ENCODE measurements at regions not wholly inside any gene's neighbourhood (a gene's known extent, or its start where the extent isn't known, plus 50 kb on each side); places are given as distances from the start of the nearest gene placed in this dataset.

DNA sequence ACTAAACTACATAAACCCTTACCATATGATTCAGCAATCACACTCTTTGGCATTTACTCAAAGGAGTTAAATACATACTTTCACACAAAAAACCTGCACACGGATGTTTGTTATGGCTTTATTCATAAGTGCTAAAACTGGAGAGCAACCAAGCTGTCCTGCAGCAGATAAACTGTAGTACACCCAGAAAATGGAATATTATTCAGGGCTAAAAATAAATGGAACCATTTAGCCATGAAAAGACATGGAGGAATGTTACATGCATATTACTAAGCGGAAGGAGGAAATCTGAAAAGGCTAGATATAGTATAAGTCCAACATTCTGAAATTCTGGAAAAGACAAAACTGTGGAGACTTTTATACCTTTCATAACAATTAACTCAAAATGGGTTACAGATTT is 73.6 kb upstream of the PHACTR3 start:
- no peak overlapping the region for H3K27ac ChIP-seq (ENCODE audit: insufficient read length, low read depth, low read length)
- H3K18ac ChIP-seq (ENCODE audit: insufficient read length, low read depth, low read length): no peak overlapping the region
- no peak overlapping the region for H2AK5ac ChIP-seq (ENCODE audit: insufficient read length, low read length)
- H3K4me2 ChIP-seq (ENCODE audit: insufficient read depth, insufficient read length, low read length): no peak overlapping the region
- TF ChIP-seq, protein P1, sequence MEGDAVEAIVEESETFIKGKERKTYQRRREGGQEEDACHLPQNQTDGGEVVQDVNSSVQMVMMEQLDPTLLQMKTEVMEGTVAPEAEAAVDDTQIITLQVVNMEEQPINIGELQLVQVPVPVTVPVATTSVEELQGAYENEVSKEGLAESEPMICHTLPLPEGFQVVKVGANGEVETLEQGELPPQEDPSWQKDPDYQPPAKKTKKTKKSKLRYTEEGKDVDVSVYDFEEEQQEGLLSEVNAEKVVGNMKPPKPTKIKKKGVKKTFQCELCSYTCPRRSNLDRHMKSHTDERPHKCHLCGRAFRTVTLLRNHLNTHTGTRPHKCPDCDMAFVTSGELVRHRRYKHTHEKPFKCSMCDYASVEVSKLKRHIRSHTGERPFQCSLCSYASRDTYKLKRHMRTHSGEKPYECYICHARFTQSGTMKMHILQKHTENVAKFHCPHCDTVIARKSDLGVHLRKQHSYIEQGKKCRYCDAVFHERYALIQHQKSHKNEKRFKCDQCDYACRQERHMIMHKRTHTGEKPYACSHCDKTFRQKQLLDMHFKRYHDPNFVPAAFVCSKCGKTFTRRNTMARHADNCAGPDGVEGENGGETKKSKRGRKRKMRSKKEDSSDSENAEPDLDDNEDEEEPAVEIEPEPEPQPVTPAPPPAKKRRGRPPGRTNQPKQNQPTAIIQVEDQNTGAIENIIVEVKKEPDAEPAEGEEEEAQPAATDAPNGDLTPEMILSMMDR (conservative IDR thresholded peaks at IDR 0.05): no peak
- no peak overlapping the region for H3K56ac ChIP-seq (ENCODE audit: insufficient read length, low read depth, low read length)
- no peak overlapping the region for H4K5ac ChIP-seq (ENCODE audit: insufficient read length, low read depth, low read length)
- H3K4me3 Mint-ChIP-seq: no peak overlapping the region
- no peak overlapping the region for H4K91ac ChIP-seq (ENCODE audit: insufficient read length, low read depth, low read length)
- peaks cover 52% of the 10 kb centered on the region for H3K27me3 Mint-ChIP-seq (ENCODE audit: low read depth)
- no peak overlapping the region for H2AFZ ChIP-seq (ENCODE audit: low read length)
- H3K4ac ChIP-seq (ENCODE audit: low read depth, low read length): no peak overlapping the region
- no peak overlapping the region for H3T11ph ChIP-seq (ENCODE audit: low read length)
- H3K9me3 ChIP-seq (ENCODE audit: control insufficient read depth, low read depth, low read length): no peaks in the 10 kb centered on the region
- H3K23me2 ChIP-seq (ENCODE audit: insufficient read length, low read depth, low read length, poor library complexity, severe bottlenecking): no peaks in the 10 kb centered on the region
- H2BK12ac ChIP-seq (ENCODE audit: insufficient read length, low read depth, low read length): no peak overlapping the region
- no peak overlapping the region for H2BK5ac ChIP-seq (ENCODE audit: insufficient read length, low read length)
- H4K20me1 ChIP-seq (ENCODE audit: control insufficient read depth, insufficient read depth, insufficient read length): no peaks in the 10 kb centered on the region
- H3K27ac Mint-ChIP-seq: no peak overlapping the region
- H3K79me2 ChIP-seq (ENCODE audit: insufficient read depth, low read length): no peaks in the 10 kb centered on the region
- no peak overlapping the region for H2BK15ac ChIP-seq (ENCODE audit: low read depth, low read length)
- H3K9me3 Mint-ChIP-seq: peaks cover 5 to 16% of the 10 kb centered on the region in 2 experiments; a peak in 4 of 5 replicates
- H3K14ac ChIP-seq (ENCODE audit: insufficient read depth, low read length): no peak overlapping the region
- H3K36me3 Mint-ChIP-seq (ENCODE audit: insufficient read depth in 1 of 3, low read depth in 3 of 3): no peaks in the 10 kb centered on the region
- WGBS (ENCODE audit: extremely low coverage, insufficient read length, low lambda C conversion rate): no CpG with 5 or more reads among the region's 2 CpGs
- H3K79me1 ChIP-seq (ENCODE audit: insufficient read depth, low read depth, low read length, poor library complexity, severe bottlenecking): no peaks in the 10 kb centered on the region
- peaks cover 0 to under 1% of the 10 kb centered on the region in 2 experiments; a peak in 1 of 4 replicates for H3K4me1 Mint-ChIP-seq
- H3K23ac ChIP-seq (ENCODE audit: insufficient read length, low read depth, low read length): no peak overlapping the region
- H4K8ac ChIP-seq (replicated peaks; ENCODE audit: insufficient read length, low read depth, low read length): no peak overlapping the region
- DNase-seq: no peak
- no peak overlapping the region for H2BK120ac ChIP-seq (ENCODE audit: low read depth, low read length, poor library complexity, severe bottlenecking)
- H3K4me1 ChIP-seq (ENCODE audit: insufficient read depth, low read length): no peaks in the 10 kb centered on the region
- no peak overlapping the region for H2BK20ac ChIP-seq (ENCODE audit: low read depth, low read length, poor library complexity, severe bottlenecking)
- H3K9ac ChIP-seq (ENCODE audit: extremely low read depth, insufficient read length, low read length): no peak overlapping the region
- H3K27me3 ChIP-seq (ENCODE audit: insufficient read depth, low read length): no peaks in the 10 kb centered on the region; the same call in 1 of the 2 replicates

Measured in H9 (cell line).